ENCODE measurements at regions not wholly inside any gene's neighbourhood (a gene's known extent, or its start where the extent isn't known, plus 50 kb on each side); places are given as distances from the start of the nearest gene placed in this dataset.

DNA sequence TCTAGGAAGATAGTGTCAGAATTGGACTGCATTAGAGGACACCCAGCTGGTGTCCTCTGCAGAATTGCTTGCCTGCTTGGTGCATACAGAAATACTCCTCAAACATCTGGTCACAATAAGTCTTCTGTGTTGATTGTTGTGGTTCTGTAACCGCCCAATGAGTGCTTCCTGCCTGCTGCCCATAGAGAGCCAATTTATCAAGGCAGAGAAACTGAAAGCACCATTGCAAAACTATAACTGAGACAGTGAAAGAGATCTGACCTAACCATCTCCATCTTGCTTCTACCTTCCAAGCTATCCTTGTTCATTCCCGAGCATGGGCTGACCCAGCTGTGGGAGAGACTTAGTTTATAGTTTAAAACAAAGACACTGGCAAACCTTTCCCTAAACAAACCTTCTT is 462.4 kb upstream of the RGS18 start:
- Histone ChIP-seq H2AK5ac (ENCODE audit: low read depth, low read length) (no peak overlapping the region), H2BK15ac (ENCODE audit: low read length) (no peak overlapping the region)

GRCh38 chr1:191696354-191696753 is 461.9 kb upstream of the RGS18 start:
- Histone ChIP-seq H3K18ac (ENCODE audit: low read length) (no peak overlapping the region), H2BK15ac (ENCODE audit: low read length) (no peak overlapping the region), H3K9me3 (replicated peaks in 1 of 2; ENCODE audit: control insufficient read depth in 2 of 2, insufficient read depth in 1 of 2, low read depth in 1 of 2, low read length in 2 of 2) (peaks cover 0 to 6% of the 10 kb centered on the region in 2 donors), H2AK5ac (ENCODE audit: low read depth, low read length) (no peak overlapping the region), H3K23ac (ENCODE audit: low read depth, low read length, poor library complexity) (no peak overlapping the region), H3K4ac (ENCODE audit: low read length) (no peak overlapping the region), H2BK12ac (ENCODE audit: low read length) (no peak overlapping the region), H2BK5ac (ENCODE audit: low read length) (no peak overlapping the region), H3K36me3 (replicated peaks in 1 of 2; ENCODE audit: control insufficient read depth in 2 of 2, insufficient read depth in 2 of 2, low read length in 2 of 2) (no peaks in the 10 kb centered on the region), H3K27ac (replicated peaks; ENCODE audit: low read length) (no peak overlapping the region), H3K27me3 (ENCODE audit: control insufficient read depth in 3 of 3, insufficient read depth in 3 of 3, low read depth in 1 of 3, low read length in 3 of 3) (no peaks in the 10 kb centered on the region), H2BK120ac (ENCODE audit: low read depth, low read length) (no peak overlapping the region), H3K9ac (ENCODE audit: low read depth, low read length, poor library complexity) (no peak overlapping the region), H4K8ac (ENCODE audit: low read depth, low read length) (no peak overlapping the region), H3K79me1 (ENCODE audit: low read depth, low read length) (no peaks in the 10 kb centered on the region), H3K4me2 (ENCODE audit: insufficient read depth, low read length, poor library complexity, severe bottlenecking) (no peak overlapping the region), H2AFZ (ENCODE audit: low read length) (no peak overlapping the region), H3K4me1 (ENCODE audit: control insufficient read depth in 2 of 2, insufficient read depth in 1 of 2, low read depth in 1 of 2, low read length in 2 of 2) (no peaks in the 10 kb centered on the region), H3K14ac (ENCODE audit: low read length) (no peak overlapping the region), H4K91ac (ENCODE audit: low read depth, low read length, poor library complexity) (no peak overlapping the region), H3K4me3 (ENCODE audit: low read length in 2 of 2) (no peak overlapping the region)
- WGBS, 2 donors (ENCODE audit: extremely low coverage in 2 of 2, insufficient read length in 2 of 2, insufficient replicate concordance in 1 of 2) = no CpG with 5 or more reads among the region's 3 CpGs
- no peak for DNase-seq (ENCODE audit: low spot score)

More for the DNA sequence above, 462.4 kb upstream of the RGS18 start:
- Histone ChIP-seq H3K9ac (ENCODE audit: low read depth, low read length, poor library complexity) (no peak overlapping the region), H3K18ac (ENCODE audit: low read length) (no peak overlapping the region), H3K4me2 (ENCODE audit: insufficient read depth, low read length, poor library complexity, severe bottlenecking) (no peak overlapping the region), H3K79me1 (ENCODE audit: low read depth, low read length) (no peaks in the 10 kb centered on the region), H3K4me3 (ENCODE audit: low read length in 2 of 2) (no peak overlapping the region), H3K27ac (replicated peaks; ENCODE audit: low read length) (no peak overlapping the region), H3K23ac (ENCODE audit: low read depth, low read length, poor library complexity) (no peak overlapping the region), H2BK12ac (ENCODE audit: low read length) (no peak overlapping the region), H2BK120ac (ENCODE audit: low read depth, low read length) (no peak overlapping the region), H3K9me3 (replicated peaks in 1 of 2; ENCODE audit: control insufficient read depth in 2 of 2, insufficient read depth in 1 of 2, low read depth in 1 of 2, low read length in 2 of 2) (peaks cover 0 to 6% of the 10 kb centered on the region in 2 donors), H4K8ac (ENCODE audit: low read depth, low read length) (no peak overlapping the region), H2AFZ (ENCODE audit: low read length) (no peak overlapping the region), H3K4ac (ENCODE audit: low read length) (no peak overlapping the region), H3K4me1 (ENCODE audit: control insufficient read depth in 2 of 2, insufficient read depth in 1 of 2, low read depth in 1 of 2, low read length in 2 of 2) (no peaks in the 10 kb centered on the region), H3K27me3 (ENCODE audit: control insufficient read depth in 3 of 3, insufficient read depth in 3 of 3, low read depth in 1 of 3, low read length in 3 of 3) (no peaks in the 10 kb centered on the region), H4K91ac (ENCODE audit: low read depth, low read length, poor library complexity) (no peak overlapping the region), H3K14ac (ENCODE audit: low read length) (no peak overlapping the region), H2BK5ac (ENCODE audit: low read length) (no peak overlapping the region), H3K36me3 (replicated peaks in 1 of 2; ENCODE audit: control insufficient read depth in 2 of 2, insufficient read depth in 2 of 2, low read length in 2 of 2) (no peaks in the 10 kb centered on the region)
- no CpG with 5 or more reads among the region's 2 CpGs for WGBS, 2 donors (ENCODE audit: extremely low coverage in 2 of 2, insufficient read length in 2 of 2, insufficient replicate concordance in 1 of 2)
- DNase-seq (ENCODE audit: low spot score) = no peak

DNA sequence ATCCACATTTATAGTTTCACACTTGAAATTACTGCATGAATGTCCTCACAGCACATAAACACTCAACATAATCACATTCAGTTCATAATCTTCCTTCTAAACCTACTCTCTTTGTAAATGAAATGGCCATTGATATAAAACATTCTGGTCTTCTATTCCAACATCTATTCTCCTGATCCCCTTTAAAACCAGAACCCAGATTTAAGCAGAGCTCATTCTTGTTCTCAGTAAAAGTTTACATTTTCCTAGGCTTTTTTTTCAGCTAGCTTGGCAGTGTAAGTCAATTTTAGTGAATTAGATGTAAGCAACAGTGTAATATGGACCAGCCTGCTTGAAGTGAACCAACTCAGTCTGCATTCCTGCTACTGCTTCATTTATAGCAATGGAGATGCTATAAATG is 460.7 kb upstream of the RGS18 start:
- Histone ChIP-seq H2BK12ac (ENCODE audit: low read length) (no peak overlapping the region), H2BK5ac (ENCODE audit: low read length) (no peak overlapping the region), H2BK15ac (ENCODE audit: low read length) (no peak overlapping the region), H3K27ac (replicated peaks; ENCODE audit: low read length) (no peak overlapping the region), H3K23ac (ENCODE audit: low read depth, low read length, poor library complexity) (no peak overlapping the region), H3K9me3 (replicated peaks in 1 of 2; ENCODE audit: control insufficient read depth in 2 of 2, insufficient read depth in 1 of 2, low read depth in 1 of 2, low read length in 2 of 2) (peaks cover 0 to 3% of the 10 kb centered on the region in 2 donors), H3K79me1 (ENCODE audit: low read depth, low read length) (no peaks in the 10 kb centered on the region), H2BK120ac (ENCODE audit: low read depth, low read length) (no peak overlapping the region), H3K4me2 (ENCODE audit: insufficient read depth, low read length, poor library complexity, severe bottlenecking) (no peak overlapping the region), H3K27me3 (ENCODE audit: control insufficient read depth in 3 of 3, insufficient read depth in 3 of 3, low read depth in 1 of 3, low read length in 3 of 3) (no peaks in the 10 kb centered on the region), H4K91ac (ENCODE audit: low read depth, low read length, poor library complexity) (no peak overlapping the region), H3K4me1 (ENCODE audit: control insufficient read depth in 2 of 2, insufficient read depth in 1 of 2, low read depth in 1 of 2, low read length in 2 of 2) (no peaks in the 10 kb centered on the region), H2AK5ac (ENCODE audit: low read depth, low read length) (no peak overlapping the region), H3K18ac (ENCODE audit: low read length) (no peak overlapping the region), H2AFZ (ENCODE audit: low read length) (no peak overlapping the region), H3K14ac (ENCODE audit: low read length) (no peak overlapping the region), H4K8ac (ENCODE audit: low read depth, low read length) (no peak overlapping the region), H3K4me3 (ENCODE audit: low read length in 2 of 2) (no peak overlapping the region), H3K9ac (ENCODE audit: low read depth, low read length, poor library complexity) (no peak overlapping the region), H3K36me3 (replicated peaks in 1 of 2; ENCODE audit: control insufficient read depth in 2 of 2, insufficient read depth in 2 of 2, low read length in 2 of 2) (no peaks in the 10 kb centered on the region), H3K4ac (ENCODE audit: low read length) (no peak overlapping the region)
- DNase-seq (ENCODE audit: low spot score) = no peak

GRCh38 chr1:191698246-191698645 is 460.0 kb upstream of the RGS18 start:
- Histone ChIP-seq H2AFZ (ENCODE audit: low read length) (no peak overlapping the region), H3K9ac (ENCODE audit: low read depth, low read length, poor library complexity) (no peak overlapping the region), H3K36me3 (replicated peaks in 1 of 2; ENCODE audit: control insufficient read depth in 2 of 2, insufficient read depth in 2 of 2, low read length in 2 of 2) (no peaks in the 10 kb centered on the region), H3K27ac (replicated peaks; ENCODE audit: low read length) (no peak overlapping the region), H2BK5ac (ENCODE audit: low read length) (no peak overlapping the region), H3K23ac (ENCODE audit: low read depth, low read length, poor library complexity) (no peak overlapping the region), H3K79me1 (ENCODE audit: low read depth, low read length) (no peaks in the 10 kb centered on the region), H3K4me3 (ENCODE audit: low read length in 2 of 2) (no peak overlapping the region), H3K4me1 (ENCODE audit: control insufficient read depth in 2 of 2, insufficient read depth in 1 of 2, low read depth in 1 of 2, low read length in 2 of 2) (no peaks in the 10 kb centered on the region), H2AK5ac (ENCODE audit: low read depth, low read length) (no peak overlapping the region), H3K18ac (ENCODE audit: low read length) (no peak overlapping the region), H4K91ac (ENCODE audit: low read depth, low read length, poor library complexity) (no peak overlapping the region), H2BK120ac (ENCODE audit: low read depth, low read length) (no peak overlapping the region), H3K9me3 (replicated peaks in 1 of 2; ENCODE audit: control insufficient read depth in 2 of 2, insufficient read depth in 1 of 2, low read depth in 1 of 2, low read length in 2 of 2) (no peaks in the 10 kb centered on the region), H3K4me2 (ENCODE audit: insufficient read depth, low read length, poor library complexity, severe bottlenecking) (no peak overlapping the region), H3K14ac (ENCODE audit: low read length) (no peak overlapping the region), H4K8ac (ENCODE audit: low read depth, low read length) (no peak overlapping the region), H3K27me3 (ENCODE audit: control insufficient read depth in 3 of 3, insufficient read depth in 3 of 3, low read depth in 1 of 3, low read length in 3 of 3) (no peaks in the 10 kb centered on the region), H3K4ac (ENCODE audit: low read length) (no peak overlapping the region), H2BK12ac (ENCODE audit: low read length) (no peak overlapping the region), H2BK15ac (ENCODE audit: low read length) (no peak overlapping the region)
- no peak for DNase-seq (ENCODE audit: low spot score)
- no CpG with 5 or more reads among the region's 1 CpG for WGBS, 2 donors (ENCODE audit: extremely low coverage in 2 of 2, insufficient read length in 2 of 2, insufficient replicate concordance in 1 of 2)

Measured in neuronal stem cell (in vitro differentiated cells).